ENCODE measurements at regions not wholly inside any gene's neighbourhood (a gene's known extent, or its start where the extent isn't known, plus 50 kb on each side); places are given as distances from the start of the nearest gene placed in this dataset.

GRCh38 chr10:59595593-59595992 lies 114.1 kb downstream of the SLC16A9 start:
- no peak for DNase-seq

- no peak for DNase-seq
These were observed 115.9 kb downstream of the SLC16A9 start for GRCh38 chr10:59593768-59594167.

- no peak for DNase-seq
These were observed 119.9 kb downstream of the SLC16A9 start for GRCh38 chr10:59589796-59590195.

- DNase-seq: no peak
These were observed 120.9 kb downstream of the SLC16A9 start for GRCh38 chr10:59588791-59589190.

- DNase-seq: no peak
These were observed 121.9 kb downstream of the SLC16A9 start for GRCh38 chr10:59587756-59588140.

GRCh38 chr10:59587083-59587755 lies 122.4 kb downstream of the SLC16A9 start:
- peak; percentile 24 for DNase-seq

- DNase-seq: no peak
These were observed 123.2 kb downstream of the SLC16A9 start for GRCh38 chr10:59586407-59586891.

GRCh38 chr10:59585046-59585700 lies 124.5 kb downstream of the SLC16A9 start:
- DNase-seq: peak; percentile 72

- DNase-seq: no peak
These were observed 126.9 kb downstream of the SLC16A9 start for GRCh38 chr10:59582780-59583179.

GRCh38 chr10:59582058-59582457 lies 127.6 kb downstream of the SLC16A9 start:
- no peak for DNase-seq

- no peak for DNase-seq
These were observed 129.4 kb downstream of the SLC16A9 start for GRCh38 chr10:59580026-59580863.

GRCh38 chr10:59578741-59579140 lies 130.9 kb downstream of the SLC16A9 start:
- DNase-seq: no peak

GRCh38 chr10:59577984-59578383 lies 131.7 kb downstream of the SLC16A9 start:
- DNase-seq: peak; percentile 92

GRCh38 chr10:59575269-59575668 lies 134.4 kb downstream of the SLC16A9 start:
- no peak for DNase-seq

- DNase-seq: no peak
These were observed 146.1 kb downstream of the SLC16A9 start for GRCh38 chr10:59563531-59563930.

- DNase-seq: no peak
These were observed 147.5 kb downstream of the SLC16A9 start for GRCh38 chr10:59562126-59562525.

- DNase-seq: no peak
These were observed 148.1 kb downstream of the SLC16A9 start for GRCh38 chr10:59561477-59562121.

GRCh38 chr10:59560990-59561389 lies 148.7 kb downstream of the SLC16A9 start:
- DNase-seq: no peak

- no peak for DNase-seq
These were observed 149.5 kb downstream of the SLC16A9 start for GRCh38 chr10:59560161-59560560.

GRCh38 chr10:59558066-59558465 lies 151.6 kb downstream of the SLC16A9 start:
- no peak for DNase-seq

- DNase-seq: no peak
These were observed 152.0 kb downstream of the SLC16A9 start for GRCh38 chr10:59557642-59558041.

GRCh38 chr10:59557052-59557451 lies 152.6 kb downstream of the SLC16A9 start:
- DNase-seq: no peak
